NCI-H460 (cell line): ENCODE measurements at regions not wholly inside any gene's neighbourhood (a gene's known extent, or its start where the extent isn't known, plus 50 kb on each side); places are given as distances from the start of the nearest gene placed in this dataset.
A peak's percentile ranks its signal among the peaks of the same experiment; 100 is the strongest.

Experiments used
- DNase-seq: peaks from one replicate; pipeline ENCODE4 v3.0.0-alpha.2; 2016; ENCODE audit warnings: low read depth; ENCODE audit errors: extremely low read depth

DNA sequence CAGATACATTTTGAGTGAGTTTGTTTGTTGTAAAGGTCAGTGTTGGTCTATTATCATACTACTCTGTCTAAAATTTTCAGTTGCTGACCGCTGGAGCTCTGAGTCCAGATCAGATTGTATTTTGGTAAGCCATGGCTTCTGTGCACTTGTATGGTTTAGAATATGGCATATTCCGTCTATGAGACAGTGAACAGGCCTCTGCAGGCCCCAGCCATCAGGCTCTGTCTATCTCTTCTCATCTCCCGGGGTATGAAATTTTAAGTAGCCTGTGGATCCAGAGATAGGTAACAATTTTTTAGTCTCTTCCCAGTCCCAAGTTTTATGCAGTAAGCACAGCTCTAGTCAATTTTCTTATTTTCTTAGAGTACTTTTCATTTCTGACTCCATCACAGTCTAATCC is 1929.1 kb upstream of the SEL1L start:
- no peak for DNase-seq

DNA sequence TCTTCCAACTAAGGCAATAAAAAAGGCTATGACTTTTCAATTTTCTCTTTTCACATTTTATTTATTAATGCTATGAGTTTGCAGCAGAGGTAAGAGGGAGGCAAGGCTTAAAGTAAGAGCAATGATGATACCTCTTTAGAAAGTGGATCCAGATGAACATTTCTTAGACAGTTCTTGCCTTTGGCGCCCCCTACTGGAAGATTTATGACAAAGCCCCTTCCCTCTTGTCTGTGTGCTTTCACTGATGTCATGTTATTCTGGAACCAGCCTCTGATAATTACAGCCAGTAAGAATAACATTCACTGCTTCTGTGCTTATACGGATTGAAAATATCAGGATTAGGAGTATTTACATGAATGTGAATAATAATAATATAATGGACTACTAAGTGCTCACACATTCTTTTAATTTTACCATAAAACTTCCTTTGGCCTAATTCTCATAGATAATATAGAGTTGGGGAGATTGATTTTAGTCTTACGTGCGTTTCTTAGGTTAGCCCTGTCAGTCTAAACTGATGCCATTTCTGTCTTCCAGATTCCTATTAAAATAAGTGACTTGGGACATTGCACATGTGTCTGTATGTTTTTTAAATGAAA is 1929.9 kb upstream of the SEL1L start:
- peak; percentile 47 for DNase-seq

DNA sequence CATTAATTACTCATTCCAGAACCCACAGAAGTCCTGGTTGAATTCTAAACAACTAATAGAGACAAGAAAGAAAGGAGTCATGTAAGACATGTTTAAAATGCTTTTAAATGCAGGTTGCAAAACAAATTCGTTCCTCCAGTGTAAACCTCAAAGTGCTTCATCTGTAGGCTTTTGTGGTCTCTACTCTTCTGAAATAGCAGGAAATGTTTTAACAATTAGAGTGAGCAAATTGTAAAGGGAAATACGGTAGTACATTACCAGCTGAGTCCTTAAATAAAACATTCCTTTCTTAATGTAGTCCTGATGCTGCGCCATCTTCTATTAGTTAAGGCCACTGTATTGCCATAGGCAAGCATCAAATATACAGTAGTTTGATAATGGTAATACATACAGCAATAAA is 1934.2 kb upstream of the SEL1L start:
- DNase-seq, result no peak

DNA sequence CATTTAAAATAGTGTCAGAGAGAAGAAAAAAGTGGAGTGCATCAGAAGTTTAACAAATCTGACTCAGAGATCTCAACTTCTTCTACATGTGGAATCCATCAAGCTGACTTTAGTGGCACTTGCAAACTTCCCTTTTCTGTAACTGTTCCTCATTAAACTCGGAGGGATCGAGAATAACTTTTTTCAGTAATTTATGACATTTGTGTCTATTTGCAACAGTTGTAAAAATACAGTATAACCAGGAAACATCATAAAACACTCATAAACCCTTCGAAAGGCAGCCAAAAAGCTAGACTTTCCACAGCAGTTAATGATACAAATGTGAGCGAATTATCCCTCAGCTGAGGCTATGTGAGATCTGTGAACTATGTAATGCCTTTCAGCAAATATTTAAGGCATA is 1936.8 kb upstream of the SEL1L start:
- DNase-seq, result no peak

DNA sequence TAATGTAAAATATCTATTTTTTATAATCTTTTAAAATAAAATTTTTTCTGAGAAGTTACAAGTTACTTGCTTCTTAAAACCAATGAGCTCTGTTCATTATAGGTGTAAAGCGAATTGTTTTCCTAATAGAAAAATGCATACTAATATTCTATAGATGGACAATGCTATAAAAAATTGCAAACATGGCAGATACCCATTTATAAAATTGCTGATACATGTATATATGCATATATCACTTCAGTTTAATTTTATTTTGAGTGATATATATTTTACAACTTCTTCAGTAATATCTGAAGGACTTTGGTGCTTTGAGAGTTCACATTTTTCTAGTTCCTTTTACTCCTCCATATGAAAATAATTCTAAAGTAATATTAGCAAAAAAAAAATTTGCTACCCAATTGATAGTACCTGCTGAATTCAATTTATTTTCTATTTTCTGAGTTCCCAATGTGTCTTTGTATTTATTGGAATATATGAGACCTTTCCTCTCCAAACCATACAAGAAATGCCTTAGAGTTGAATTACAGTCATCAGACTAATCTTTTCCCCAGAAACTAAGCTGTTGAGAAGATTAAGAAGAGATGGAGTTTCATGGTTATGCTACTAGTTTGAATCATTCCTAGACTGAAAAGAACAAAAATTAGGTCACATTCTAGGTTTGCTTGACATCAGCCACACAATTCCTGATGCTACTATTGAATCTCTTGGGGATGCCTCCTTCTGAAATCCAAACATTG is 1937.5 kb upstream of the SEL1L start:
- DNase-seq, result no peak

DNA sequence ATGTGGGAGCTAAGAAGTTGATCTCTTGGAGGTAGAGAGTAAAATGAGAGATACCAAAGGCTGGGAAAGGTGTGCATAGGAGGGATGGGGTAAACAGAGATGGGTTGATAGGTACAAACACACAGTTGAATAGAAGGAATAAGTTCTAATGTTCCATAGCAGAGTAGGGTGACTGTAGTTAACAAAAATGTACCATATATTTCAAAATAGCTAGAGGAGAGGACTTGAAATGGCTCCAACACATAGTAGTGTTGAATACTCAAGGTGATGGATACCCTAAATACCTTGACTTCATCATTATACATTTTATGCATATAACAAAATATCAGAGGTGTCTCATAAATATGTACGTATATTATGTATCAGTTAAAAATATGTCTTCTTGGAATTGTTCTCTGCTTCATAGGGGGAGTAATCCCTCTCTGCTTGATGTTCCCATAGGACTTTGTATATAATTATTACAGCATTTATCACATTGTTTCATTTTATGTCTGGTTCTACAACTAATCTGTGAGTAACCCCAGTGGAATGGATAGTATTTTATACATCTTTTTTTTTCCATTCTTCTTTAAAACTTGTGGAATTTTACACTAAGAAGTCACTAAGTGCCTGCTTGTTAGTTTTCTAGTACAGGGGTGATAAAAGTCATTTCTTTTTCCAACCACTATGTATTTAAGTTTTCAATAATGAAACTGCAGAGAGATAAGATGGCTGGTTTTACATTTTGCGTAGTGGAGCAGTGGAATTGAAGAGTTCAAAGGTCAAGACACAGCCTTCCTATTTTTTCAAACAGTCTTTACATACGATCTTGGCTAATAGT is 1940.0 kb upstream of the SEL1L start:
- DNase-seq, result peak; percentile 26

DNA sequence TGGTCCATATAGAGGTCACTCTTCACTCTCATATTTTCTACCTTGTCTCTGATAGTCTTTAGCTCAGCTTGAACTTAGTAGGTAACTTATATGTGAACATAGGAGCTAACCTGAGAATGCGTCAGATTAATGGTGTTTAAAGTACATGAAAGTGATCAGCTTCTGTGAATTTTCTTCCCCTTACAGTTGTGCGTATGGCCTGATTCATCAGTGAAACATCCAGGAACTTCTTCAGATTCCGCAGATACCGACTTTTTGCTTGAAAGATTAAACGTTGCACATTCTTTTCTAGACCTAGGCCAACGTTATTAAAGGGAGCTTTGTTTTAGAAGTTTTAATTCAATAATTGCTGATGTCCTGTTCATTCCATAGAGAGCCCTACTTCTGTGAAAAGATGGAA is 1945.1 kb upstream of the SEL1L start:
- no peak for DNase-seq

DNA sequence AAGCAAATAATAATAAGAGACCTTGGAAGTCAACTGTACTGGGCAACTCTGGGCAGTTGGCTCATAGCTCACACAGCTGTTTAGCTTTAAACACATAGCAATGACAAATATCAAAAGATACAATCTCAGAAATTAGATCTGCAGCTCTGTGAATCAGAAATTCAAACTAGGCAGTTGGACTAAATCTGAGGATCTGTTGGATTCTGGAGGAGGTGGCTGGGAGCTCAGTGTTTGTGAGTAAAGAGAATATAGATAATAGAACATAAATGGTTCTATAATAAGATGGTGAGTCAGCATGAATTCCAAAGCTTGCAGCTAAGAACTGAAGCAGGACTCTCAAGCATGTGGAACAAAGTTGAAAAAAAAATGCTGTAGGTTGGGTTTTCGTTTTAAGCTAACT is 1949.4 kb upstream of the SEL1L start:
- DNase-seq, result no peak

DNA sequence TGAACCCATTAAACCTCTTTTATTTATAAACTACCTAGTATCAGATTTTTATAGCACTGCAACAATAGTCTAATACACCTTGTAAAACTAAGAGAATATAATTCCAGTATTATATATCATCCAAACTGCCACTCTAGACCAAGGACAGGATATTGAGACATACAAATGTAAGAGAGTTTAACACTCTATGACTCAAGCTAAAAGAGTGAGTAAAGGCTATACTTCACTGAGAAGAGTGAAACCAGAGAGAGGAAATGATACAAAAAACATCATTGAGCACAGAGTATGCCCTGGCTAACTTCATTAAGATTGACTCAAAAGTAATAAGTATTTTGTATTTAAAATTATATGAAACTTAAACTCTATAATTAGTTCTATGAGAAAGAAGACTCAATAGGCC is 1951.9 kb upstream of the SEL1L start:
- DNase-seq, result no peak

DNA sequence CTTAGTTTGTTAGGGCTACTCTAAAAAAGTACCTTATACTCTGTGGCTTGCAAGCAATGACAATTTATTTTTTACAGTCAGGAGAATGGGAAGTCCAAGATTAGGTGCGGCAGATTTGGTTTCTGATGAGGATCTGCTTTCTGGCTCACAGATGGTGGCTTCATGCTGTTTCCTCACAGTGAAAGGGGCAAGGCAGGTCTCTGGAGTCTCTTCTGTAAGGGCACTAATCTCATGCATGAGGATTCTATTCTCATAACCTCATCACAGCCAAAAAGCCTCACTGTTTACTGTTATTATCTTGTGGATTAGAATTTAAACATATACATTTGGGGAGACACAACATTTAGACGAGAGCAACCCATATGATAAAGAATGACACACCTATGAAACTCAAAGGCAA is 1957.4 kb upstream of the SEL1L start:
- no peak for DNase-seq

DNA sequence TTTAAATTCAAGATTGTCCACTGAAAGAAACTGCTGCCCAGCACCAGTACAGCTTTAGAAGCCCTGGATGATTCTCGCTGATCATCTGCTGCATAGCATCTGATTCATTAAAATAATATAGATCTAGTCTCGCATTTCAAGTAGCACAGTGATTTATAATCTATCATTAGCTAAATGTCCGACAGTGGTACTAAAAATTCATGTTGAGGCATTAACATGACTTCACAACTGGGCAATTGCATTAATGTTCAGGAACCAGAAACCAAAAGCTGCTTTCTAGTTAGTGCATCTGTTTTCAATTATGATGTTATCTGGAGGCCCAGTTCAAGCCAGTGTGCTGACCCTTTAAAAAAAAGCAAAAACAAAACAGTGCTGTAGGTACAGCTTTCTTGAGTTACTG is 1987.2 kb upstream of the SEL1L start:
- DNase-seq, result no peak

DNA sequence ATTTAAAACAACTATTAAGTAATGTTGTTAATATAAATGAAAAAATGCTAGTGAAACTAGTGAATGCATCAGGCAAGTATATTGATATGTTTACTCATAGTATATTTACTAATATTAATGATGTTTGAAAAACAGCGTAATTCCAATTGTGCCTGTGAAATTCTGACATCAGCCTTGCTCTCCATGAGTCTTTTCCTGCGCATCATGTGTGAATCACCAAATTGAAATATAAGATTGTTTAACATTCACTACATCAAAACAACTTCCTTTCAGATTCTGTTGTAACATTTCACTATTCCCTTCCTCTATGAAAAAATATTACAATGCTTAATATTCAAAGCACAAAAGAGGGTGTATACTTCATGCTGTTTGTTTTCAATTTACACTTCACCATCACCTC is 1995.9 kb upstream of the SEL1L start:
- DNase-seq, result no peak

DNA sequence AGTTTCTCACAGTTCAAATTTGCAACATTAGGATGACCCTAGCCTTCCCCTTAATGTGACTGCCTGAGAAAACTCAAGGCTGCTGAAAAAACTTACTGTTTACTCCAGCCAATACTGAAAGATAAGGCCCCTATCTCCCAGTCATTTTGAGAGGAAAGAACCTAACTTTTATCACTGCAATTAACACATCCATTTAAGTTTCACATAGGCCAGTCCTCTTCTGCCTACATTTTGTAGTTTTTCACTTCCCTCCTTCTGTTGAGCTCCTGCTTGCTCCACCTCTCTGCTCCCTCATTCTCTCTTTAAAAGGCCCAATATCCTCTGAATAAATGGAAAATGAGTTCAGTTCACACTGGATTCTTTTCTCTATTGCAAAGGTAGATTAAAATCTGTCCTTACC is 1996.2 kb upstream of the FLRT2 start:
- DNase-seq, result no peak

DNA sequence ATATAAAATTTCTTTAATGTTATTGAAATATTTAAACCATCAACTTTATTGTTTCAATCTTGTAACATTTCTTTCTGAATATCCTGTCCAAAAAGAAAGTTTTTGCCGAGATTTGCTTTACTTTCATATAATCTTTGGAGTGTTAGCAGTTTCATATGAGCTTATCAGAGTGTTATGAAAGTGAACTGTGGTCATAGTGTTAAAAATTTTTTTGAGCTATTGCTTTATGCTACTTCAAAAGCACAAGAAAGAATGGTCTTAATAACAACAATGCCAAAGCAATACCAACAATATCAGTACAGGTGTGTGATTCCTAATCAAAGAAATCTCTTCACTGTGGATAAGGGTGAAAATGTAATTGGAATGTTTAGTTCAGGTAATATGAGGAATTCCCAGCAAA is 1994.9 kb upstream of the FLRT2 start:
- no peak for DNase-seq

DNA sequence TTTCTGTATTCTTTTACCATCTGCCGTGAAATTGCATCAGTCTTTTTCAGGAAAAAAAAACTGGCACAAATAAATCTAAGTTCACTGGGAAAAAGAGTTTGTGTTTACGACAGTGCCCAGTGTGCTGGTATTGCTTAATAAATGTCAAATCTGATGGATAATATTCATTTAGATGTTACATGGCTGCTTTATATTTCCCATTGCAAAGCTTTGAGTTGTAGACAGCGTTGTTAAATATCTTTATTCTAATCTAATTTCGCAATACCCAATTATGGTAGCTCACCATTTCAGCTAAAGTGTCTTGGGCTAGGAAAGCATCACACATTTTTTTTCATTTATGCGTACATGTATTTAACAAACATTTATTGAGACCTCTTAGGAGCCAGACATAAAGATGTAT is 1994.5 kb upstream of the FLRT2 start:
- no peak for DNase-seq

DNA sequence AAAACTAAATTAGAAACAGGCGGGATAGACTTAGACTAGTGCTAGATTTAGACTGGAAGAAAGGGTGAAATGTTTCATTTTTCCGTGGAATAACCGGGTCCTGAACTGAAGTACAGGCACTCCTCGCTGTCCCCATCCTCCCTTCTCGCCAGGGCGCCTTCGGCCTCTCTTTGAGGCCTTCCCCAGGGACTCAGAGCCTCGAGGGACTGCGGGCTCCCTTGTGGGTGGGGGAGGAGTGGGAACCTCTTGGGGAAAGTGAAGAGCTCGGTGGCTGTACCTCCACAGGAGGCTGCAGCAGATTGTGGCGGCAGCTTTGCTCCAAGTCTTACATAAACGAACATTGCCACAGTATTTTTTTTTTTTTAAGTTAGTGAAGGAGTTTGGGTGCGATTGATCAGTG is 1988.8 kb upstream of the FLRT2 start:
- DNase-seq, result no peak

DNA sequence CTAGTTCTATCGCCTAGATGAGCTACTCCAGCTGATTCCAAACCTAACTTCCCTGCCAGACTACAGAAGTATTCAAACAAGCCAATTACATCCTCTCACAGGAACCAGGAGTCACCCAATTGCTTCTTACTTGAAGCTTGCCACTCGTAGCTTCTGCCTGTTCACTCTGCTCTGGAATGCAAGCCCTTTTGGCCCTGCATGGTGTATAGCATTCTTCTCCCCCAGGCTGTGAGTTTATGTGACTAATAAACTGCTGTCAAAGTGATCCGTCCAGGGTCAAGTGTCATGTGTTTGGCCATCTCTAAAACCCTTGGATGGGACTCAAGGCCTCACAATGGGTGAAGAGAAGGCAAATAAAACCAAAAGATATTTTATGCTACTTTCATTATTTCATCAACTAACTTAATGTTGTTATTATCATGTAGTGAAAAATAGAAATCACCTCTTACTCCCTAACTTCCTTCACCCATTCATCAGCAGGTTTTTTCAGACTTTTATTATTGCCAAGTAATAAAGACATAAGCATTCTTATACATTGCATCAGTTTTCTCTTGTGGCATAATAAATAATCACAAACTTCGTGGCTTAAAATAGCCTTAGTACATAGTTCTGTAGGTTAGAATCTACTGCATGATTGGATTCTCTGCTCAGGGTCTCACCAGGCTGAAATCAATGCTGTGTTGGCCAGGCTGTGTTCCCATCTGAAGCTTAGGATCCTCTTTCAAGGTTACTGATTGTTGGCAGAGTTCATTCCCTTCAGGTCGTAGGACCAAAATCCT is 1981.7 kb upstream of the FLRT2 start:
- DNase-seq, result no peak

DNA sequence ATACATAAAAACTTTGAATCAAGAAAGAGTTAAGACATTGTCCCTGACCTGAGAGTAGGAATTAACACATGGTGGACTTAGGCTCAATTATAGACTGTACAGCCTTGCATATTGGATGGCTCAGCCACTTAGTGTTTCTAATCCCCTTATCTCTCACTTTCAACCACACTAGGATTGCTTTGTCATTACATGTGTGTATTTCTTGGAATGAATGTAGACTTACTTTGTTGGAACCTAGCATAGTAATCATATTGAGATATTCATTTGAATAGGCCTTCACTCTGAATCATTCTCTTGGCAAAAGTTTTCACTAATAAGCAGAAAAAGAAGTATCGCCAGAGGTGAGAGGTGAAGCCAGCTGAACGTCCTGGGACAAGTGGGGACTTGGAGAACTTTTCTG is 1973.9 kb upstream of the FLRT2 start:
- DNase-seq, result no peak

DNA sequence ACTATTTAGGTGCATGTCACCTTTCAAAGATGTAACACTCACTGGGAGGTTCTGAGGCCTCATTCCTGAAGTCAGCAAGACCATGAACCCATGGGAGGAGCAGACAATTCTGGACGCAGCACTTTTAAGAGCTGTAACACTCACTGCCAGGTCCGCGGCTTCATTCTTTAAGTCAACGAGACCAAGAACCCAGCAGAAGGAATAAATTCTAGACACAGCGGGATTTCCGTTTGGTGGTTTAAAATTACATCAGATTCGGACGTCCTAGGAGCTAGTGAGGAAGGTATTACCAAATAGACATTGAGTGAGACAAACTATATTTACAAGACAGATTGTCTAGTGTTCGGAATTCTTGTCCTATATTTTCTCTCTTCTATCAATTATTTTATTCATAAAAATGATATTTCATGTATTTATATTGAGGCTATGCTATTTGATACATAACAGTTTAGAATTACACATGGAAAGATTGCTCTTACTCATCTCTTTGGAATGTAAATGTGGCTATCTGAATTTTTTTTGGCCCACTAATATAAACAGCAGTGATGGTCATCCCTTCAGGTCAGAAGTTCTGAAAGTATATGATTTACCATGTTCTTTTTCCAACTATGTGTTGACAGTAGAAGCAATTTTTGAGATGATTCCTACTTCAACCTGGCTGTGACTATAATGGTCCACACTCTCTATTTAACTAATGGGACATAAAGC is 1973.0 kb upstream of the FLRT2 start:
- peak; percentile 17 for DNase-seq

DNA sequence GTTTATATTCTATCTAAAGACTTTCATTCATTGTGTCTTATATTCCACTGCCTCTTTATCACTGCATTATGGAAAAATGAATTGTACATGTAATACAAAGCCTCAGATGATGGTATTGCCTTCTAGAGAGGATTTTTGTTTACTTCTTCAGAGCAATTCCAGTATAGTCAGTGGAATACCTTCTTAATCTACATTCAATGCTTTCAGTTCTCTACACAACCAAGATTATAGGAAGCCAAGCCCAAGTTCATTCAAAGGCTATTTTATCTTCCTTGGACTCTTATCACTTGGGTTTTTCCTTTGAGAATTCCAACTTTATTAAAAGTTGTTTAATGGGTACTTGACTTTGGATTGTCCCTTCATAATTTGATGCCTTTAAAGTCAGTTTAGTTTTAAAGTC is 1971.0 kb upstream of the FLRT2 start:
- DNase-seq, result no peak

DNA sequence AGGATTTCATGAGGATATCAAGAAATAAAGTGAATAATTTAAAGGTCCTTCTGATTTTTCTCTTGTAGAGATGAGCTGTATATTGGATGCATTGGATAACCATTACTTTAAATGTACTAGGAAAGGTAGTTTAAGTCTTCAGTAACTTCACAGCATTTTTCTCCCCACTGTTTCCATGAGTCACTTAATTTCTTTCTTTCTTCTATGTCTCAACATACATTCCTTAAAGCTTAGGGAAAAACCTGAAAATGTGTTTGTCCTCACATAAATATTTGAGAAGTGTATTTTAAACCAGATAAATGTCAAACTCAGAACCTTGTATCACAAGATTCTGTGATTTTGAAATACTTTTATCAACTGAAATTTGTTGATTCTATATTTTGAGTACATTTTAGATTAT is 1970.2 kb upstream of the FLRT2 start:
- no peak for DNase-seq
